DOHH2 (cell line): ENCODE measurements at regions not wholly inside any gene's neighbourhood (a gene's known extent, or its start where the extent isn't known, plus 50 kb on each side); places are given as distances from the start of the nearest gene placed in this dataset.

Experiments used
- H3F3A ChIP-seq: fragments of 200-600 bp; sonication (generic), shearing (Covaris generic); 2 replicates; pipeline ENCODE4 v1.6.0; 2016; ENCODE audit warnings: antibody characterized with exemption, mild to moderate bottlenecking; ENCODE audit not compliant: control insufficient read depth, insufficient read depth
- H3K27ac ChIP-seq: fragments of 200-600 bp; sonication (generic); 2 replicates; pipeline ENCODE4 v1.5.1; 2014; ENCODE audit warnings: low read depth, mild to moderate bottlenecking, low read length, moderate library complexity
- H3K27me3 ChIP-seq: fragments of 200-600 bp; sonication (generic); 2 replicates; pipeline ENCODE4 v1.6.1; 2014; ENCODE audit warnings: mild to moderate bottlenecking, low read length, mixed read lengths; ENCODE audit not compliant: control insufficient read depth
- H3K36me3 ChIP-seq: fragments of 200-600 bp; sonication (generic); 2 replicates; pipeline ENCODE4 v1.6.1; 2014; ENCODE audit warnings: mild to moderate bottlenecking, low read length, moderate library complexity, mixed read lengths; ENCODE audit not compliant: control insufficient read depth
- H3K4me1 ChIP-seq: fragments of 200-600 bp; sonication (generic); 2 replicates; pipeline ENCODE4 v1.6.1; 2014; ENCODE audit warnings: mild to moderate bottlenecking, low read length, mixed read lengths; ENCODE audit not compliant: control insufficient read depth
- H3K4me2 ChIP-seq: fragments of 200-600 bp; sonication (generic); 2 replicates; pipeline ENCODE4 v1.6.0; 2014; ENCODE audit warnings: mild to moderate bottlenecking, low read length, moderate library complexity
- H3K4me3 ChIP-seq: fragments of 200-600 bp; sonication (generic); 2 replicates; pipeline ENCODE4 v1.5.1; 2014; ENCODE audit warnings: mild to moderate bottlenecking, low read length, mixed read lengths
- H3K79me2 ChIP-seq: fragments of 200-600 bp; sonication (generic); 2 replicates; pipeline ENCODE4 v1.6.1; 2014; ENCODE audit warnings: mild to moderate bottlenecking, low read length, mixed read lengths; ENCODE audit not compliant: control insufficient read depth
- H3K9me2 ChIP-seq: fragments of 200-600 bp; sonication (generic); replicated peaks from 2 replicates; pipeline ENCODE4 v1.6.1; 2014; ENCODE audit warnings: mild to moderate bottlenecking, low read length, mixed read lengths; ENCODE audit not compliant: control insufficient read depth
- H3K9me3 ChIP-seq: fragments of 200-600 bp; sonication (generic); 2 replicates; pipeline ENCODE4 v1.6.1; 2014; ENCODE audit warnings: antibody characterized with exemption, low read length, mixed read lengths; ENCODE audit not compliant: control insufficient read depth, insufficient read depth
- H4K20me1 ChIP-seq: fragments of 200-600 bp; sonication (generic); 2 replicates; pipeline ENCODE4 v1.6.0; 2014; ENCODE audit warnings: low read depth, mild to moderate bottlenecking, antibody characterized with exemption, low read length, moderate library complexity; ENCODE audit not compliant: control insufficient read depth, insufficient read depth
- CTCF ChIP-seq: fragments of 200-600 bp; sonication (generic); IDR thresholded peaks from one replicate; pipeline ENCODE4 v1.5.1; 2014; ENCODE audit warnings: antibody characterized with exemption, mild to moderate bottlenecking, low read depth, low read length; ENCODE audit not compliant: poor library complexity, severe bottlenecking
- EZH2phosphoT487 ChIP-seq: fragments of 200-600 bp; sonication (generic); IDR thresholded peaks from 2 replicates; pipeline ENCODE4 v1.6.1; 2017; ENCODE audit warnings: borderline replicate concordance, mild to moderate bottlenecking, antibody characterized with exemption, low read length, moderate library complexity, mixed read lengths

- Histone ChIP-seq H3K27me3 (no peaks in the 10 kb centered on the region), H3K9me2 (no peaks in the 10 kb centered on the region), H3K4me1 (no peaks in the 10 kb centered on the region), H4K20me1 (no peaks in the 10 kb centered on the region), H3F3A (no peaks in the 10 kb centered on the region), H3K36me3 (no peaks in the 10 kb centered on the region), H3K4me3 (no peak overlapping the region), H3K79me2 (no peaks in the 10 kb centered on the region), H3K9me3 (no peaks in the 10 kb centered on the region; the same call in 1 of the 2 replicates), H3K4me2 (no peak overlapping the region), H3K27ac (no peak overlapping the region)
- TF ChIP-seq CTCF (no peak), EZH2phosphoT487 (no peak)
Measured at GRCh38 chr14:97705976-97706375, 908.8 kb downstream of the VRK1 start.

- Histone ChIP-seq H3K4me3 (no peak overlapping the region), H3F3A (no peaks in the 10 kb centered on the region), H3K27ac (no peak overlapping the region), H3K9me2 (no peaks in the 10 kb centered on the region), H3K4me2 (no peak overlapping the region), H3K27me3 (no peaks in the 10 kb centered on the region), H3K36me3 (no peaks in the 10 kb centered on the region), H3K4me1 (no peaks in the 10 kb centered on the region), H3K9me3 (no peaks in the 10 kb centered on the region; the same call in 1 of the 2 replicates), H4K20me1 (no peaks in the 10 kb centered on the region), H3K79me2 (no peaks in the 10 kb centered on the region)
- TF ChIP-seq EZH2phosphoT487 = no peak
- TF ChIP-seq CTCF = no peak
Measured at GRCh38 chr14:97706819-97707218, 909.6 kb downstream of the VRK1 start.

GRCh38 chr14:97707603-97708002, 910.4 kb downstream of the VRK1 start:
- Histone ChIP-seq H3K4me2 (no peak overlapping the region), H4K20me1 (no peaks in the 10 kb centered on the region), H3K9me3 (no peaks in the 10 kb centered on the region; the same call in 1 of the 2 replicates), H3K27me3 (no peaks in the 10 kb centered on the region), H3F3A (no peaks in the 10 kb centered on the region), H3K9me2 (no peaks in the 10 kb centered on the region), H3K4me3 (no peak overlapping the region), H3K4me1 (no peaks in the 10 kb centered on the region), H3K36me3 (no peaks in the 10 kb centered on the region), H3K79me2 (no peaks in the 10 kb centered on the region), H3K27ac (no peak overlapping the region)
- TF ChIP-seq CTCF (no peak), EZH2phosphoT487 (no peak)
